Superior temporal gyrus (tissue), 1 donor: ENCODE measurements at regions not wholly inside any gene's neighbourhood (a gene's known extent, or its start where the extent isn't known, plus 50 kb on each side); places are given as distances from the start of the nearest gene placed in this dataset.
A peak's percentile ranks its signal among the peaks of the same experiment; 100 is the strongest.
"Not testable (repeated sequence)": the region's sequence is repeated elsewhere in the genome, so short reads cannot be mapped to it uniquely, and the experiment has no call there.

Source experiments
- DNase-seq: peaks from one replicate; pipeline ENCODE4 v3.0.0-alpha.2; 2016; ENCODE audit errors: extremely low spot score

DNA sequence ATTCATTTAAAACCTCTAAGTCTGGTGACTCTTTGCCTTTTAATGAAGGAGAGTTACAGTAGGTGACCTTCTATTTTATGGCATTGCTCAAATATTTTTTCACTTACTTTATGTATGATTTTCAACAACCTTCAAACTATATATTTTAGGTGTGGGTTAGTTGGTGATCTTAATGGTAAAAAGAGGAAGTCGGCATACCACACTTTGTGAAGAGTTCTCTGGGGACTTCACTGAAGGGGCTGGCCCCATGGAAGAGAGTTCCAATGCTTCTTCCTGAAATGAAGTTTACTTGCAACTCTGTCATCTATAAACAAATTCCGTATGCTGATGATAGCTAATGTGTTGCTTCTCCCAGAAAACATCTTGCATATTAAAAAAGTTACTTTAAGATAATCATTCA lies 647.0 kb upstream of the SGO1 start:
- DNase-seq: no peak

DNA sequence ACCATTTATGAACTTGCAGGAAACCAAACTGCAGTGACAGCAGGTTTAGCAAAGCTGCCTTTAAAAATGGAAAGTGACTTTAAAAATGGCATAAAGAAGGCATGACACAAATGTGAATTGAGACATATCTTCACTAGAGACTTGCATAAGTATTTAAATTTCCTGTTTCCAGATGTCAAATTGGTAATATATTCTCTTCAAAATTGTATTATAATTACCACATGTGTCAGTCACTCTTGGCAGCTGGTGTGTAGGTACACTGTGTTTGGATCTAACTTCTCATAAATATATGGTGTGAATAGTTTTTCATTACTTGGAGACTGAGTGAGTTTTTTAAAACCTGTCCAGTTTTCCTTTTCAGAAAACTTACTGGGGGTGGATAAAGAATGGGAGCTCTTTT lies 636.2 kb upstream of the SGO1 start:
- DNase-seq: peak; percentile 24

- not testable (repeated sequence) for DNase-seq
These were observed 634.9 kb upstream of the SGO1 start for GRCh38 chr3:20820872-20821271.

- DNase-seq: no peak
These were observed 625.6 kb upstream of the SGO1 start for GRCh38 chr3:20811631-20812030.

DNA sequence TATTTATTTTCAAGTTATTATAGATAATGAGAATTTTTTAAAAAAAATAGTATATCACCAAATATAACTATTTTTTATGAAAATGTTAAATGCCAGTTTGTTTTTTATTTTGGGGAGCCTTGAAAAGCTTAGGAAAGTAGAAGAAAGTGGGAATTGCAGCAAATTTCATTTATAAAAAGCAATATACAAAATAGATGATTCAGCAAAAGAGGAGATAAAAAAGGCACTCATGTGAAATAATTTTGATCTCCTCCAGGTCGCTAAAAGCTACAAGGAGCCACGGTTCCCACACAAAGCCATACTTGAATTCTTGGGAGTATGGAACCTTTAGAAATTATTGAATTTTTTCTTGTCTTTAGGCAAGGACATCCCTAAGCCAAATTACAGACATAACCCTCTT lies 625.0 kb upstream of the SGO1 start:
- no peak for DNase-seq

DNA sequence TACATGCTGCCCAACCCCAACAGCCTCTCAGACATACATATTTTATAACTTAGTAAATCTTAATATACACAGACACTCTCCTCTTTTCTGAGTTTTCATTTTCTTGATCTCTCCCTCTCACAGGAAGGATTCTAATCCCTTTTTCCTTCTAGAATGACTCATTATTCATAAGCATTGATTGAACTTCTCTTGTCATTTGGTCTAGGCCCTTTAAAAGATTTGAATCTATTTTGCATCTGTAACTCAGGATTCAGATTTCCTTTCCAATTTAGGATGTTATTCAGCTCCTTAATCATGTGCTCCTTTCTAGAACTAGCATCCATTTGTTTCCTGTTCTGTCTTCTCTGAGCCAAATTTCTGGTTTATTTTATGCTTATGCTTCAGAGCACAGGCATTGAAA lies 624.5 kb upstream of the SGO1 start:
- DNase-seq: no peak

DNA sequence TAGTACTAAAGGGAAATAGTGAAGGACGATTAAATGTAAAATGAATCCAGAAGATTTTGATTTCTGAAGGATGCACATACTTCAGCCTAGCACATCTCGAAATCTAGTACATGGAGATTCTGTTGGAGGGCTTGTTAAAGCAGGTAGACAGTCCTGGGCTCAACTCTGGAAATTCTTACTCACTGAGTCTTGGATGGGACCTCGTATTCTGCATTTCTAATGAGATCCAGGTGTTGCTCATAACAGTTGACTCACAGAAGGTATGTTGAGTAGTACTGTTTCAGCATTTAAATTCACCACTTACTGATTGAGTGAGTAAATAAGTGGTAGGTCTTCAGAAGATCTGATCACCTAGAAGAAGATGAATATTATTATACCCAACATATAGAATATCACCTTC lies 623.4 kb upstream of the SGO1 start:
- DNase-seq: no peak

- DNase-seq: no peak
These were observed 622.9 kb upstream of the SGO1 start for GRCh38 chr3:20808864-20809263.

- no peak for DNase-seq
These were observed 612.7 kb upstream of the SGO1 start for GRCh38 chr3:20798666-20799065.

DNA sequence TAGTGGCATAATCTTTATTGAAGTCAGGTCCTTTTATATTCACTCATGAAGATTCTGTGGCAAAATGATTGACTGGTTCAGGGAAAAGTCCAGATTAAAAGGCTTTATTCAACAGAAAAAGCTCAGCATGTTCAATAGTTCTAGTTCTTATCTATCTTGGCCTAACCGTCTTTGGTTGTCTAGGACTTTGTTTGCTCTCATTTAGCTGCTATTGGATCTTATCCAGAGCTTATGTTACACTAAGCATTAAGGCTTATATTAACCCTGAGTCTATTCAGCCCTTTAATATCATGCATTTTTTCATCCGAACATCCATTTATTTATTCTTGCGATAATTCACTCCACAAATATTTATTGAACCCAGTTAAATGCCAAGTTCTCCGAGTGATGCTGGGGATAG lies 601.0 kb upstream of the SGO1 start:
- no peak for DNase-seq

DNA sequence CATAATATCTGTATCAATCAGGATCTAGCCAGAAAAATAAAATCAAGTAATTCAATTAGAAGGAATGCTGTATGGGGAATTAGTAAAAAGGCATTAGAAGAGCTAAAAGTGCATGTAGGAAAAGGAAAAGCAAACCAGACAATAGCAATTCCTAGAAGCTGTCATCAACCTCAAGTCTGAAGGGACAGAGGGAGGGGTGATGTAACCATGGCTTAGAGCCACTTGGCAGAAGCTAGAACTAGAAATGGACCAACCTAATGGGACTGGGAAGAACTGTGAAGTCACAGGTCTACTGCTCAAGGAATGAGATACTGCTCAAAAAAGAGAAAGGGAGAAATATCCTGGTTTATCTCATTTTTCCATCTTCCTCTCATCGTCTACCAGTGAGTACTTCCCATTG lies 590.7 kb upstream of the SGO1 start:
- DNase-seq: no peak

- no peak for DNase-seq
These were observed 590.3 kb upstream of the SGO1 start for GRCh38 chr3:20776286-20776685.

GRCh38 chr3:20773320-20773984 lies 587.4 kb upstream of the SGO1 start:
- no peak for DNase-seq

GRCh38 chr3:20772869-20773268 lies 586.9 kb upstream of the SGO1 start:
- no peak for DNase-seq

- DNase-seq: no peak
These were observed 583.4 kb upstream of the SGO1 start for GRCh38 chr3:20769430-20769829.

DNA sequence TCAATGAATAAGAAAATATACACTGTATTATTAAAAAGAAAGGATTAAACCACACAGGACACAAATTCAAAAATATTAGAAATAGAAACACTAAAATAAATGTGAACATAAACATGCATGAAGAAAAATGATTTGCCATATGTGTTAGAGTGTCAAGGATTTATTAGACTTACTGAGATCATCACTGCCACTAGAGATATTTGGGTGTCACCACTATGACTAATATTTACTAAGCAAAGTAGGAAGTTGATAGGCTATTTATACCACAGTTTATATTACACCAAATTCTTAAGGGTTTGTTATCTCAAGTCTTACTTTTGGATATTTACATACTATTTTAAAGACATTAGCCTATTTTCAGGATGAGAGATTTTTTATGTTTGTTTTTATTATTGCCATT lies 575.0 kb upstream of the SGO1 start:
- DNase-seq: no peak

- no peak for DNase-seq
These were observed 566.4 kb upstream of the SGO1 start for GRCh38 chr3:20752416-20752815.

- no peak for DNase-seq
These were observed 565.3 kb upstream of the SGO1 start for GRCh38 chr3:20751296-20751695.

GRCh38 chr3:20747741-20748140 lies 561.7 kb upstream of the SGO1 start:
- DNase-seq: no peak

DNA sequence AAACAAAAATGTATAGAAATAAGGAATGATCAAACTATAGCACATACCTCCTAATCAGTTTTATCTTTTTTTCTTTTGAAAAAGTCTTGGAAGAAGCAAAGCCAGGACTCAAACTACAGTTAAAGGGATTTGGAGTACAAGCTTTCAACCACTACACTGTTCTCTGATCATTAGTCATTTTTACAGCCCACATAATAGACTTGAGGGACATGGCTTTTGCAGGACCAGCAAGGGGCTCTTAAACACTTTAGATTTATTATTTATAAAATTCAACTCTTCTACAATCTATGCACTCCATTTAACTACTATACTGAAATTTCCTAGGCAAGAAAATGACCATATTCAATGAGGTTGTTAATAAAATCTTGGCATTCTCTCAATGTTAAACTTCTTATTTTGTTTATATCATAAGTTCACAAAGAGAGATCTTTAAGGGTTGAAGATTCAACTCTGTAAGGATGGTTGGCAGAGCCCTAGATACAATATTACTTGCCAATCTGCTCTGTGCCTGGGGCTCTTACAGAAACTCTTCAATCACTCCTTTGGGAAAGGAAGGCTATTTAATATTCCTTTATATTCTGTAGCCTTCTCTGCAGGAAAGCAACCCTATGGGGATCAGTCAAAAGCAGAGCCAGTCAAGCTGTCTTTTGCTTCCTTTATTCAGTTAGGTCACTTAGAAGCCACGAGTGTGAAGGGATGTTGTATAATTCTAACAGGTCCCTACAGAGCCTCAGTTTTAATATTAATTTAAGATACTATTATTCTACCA lies 557.7 kb upstream of the SGO1 start:
- DNase-seq: no peak

DNA sequence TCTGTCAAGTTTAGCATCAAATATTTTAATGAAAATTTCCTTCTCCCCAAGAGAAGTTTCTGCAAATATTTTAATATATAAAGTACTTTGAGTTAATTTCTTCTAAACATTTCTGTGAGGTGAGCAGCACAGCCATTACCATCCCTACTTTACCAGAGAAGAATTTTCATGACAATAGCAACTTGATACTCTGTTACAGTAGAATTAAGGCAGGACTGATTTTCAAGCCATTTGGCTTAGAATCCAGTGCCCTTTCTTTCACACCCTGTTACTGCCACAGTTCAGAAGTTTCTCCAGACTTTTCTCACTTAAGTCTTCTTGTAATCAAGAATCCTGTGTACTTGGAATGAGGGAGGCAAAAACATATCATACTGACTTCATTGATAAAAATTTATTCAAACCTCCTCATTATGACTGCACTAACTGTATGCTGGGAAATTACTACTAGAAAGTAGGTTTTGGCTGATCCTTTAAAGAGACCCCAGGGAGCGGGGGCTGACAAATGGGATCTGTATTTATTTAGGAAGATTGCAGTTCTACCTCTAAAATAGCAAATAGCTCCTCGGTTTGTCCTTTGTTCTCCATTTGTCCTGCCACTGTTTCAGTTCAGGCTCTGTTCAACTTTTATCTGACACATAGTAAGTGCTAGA lies 557.0 kb upstream of the SGO1 start:
- DNase-seq: no peak

DNA sequence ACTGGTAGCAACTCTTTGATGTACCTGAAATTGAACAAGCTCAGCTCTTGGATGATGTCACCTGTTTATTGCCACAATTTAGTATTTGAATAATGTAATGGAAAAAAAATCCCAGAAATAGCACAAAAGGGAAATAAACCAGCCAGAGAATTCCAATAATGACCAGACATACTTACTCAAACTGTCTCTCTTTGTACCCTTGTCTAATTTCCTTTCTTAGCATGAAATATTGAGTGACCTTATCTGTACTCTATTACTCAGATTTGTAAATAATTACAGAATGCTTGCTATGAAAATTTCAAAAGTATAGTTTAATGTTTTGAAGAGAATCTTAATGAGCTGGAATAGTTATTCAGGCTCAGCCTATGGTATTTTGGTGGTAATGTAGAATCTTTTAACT lies 555.4 kb upstream of the SGO1 start:
- DNase-seq: no peak

DNA sequence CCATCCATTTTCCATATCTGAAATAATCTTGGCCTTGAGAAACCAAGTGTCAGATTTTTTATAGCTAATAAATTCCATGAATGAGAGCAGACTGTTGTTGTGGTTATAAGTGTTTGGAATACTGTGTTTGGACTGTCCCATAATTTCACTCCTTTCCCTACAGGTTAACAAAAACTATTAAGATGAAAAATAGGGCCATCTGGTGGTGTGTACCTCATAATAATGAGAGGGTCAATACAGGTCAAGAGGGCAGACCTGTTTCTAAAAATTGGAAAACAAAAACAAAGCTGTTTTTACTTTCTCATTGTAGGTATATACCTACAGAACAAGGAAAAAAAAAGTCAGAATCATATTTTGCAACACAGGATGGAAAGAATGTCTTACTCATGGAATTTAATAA lies 553.8 kb upstream of the SGO1 start:
- DNase-seq: no peak
